WTC11 (cell line): ENCODE measurements at regions not wholly inside any gene's neighbourhood (a gene's known extent, or its start where the extent isn't known, plus 50 kb on each side); places are given as distances from the start of the nearest gene placed in this dataset.

Experiments used
- ETV6 ChIP-seq: sonication (generic); formaldehyde crosslinking; IDR thresholded peaks from 2 replicates; pipeline ENCODE4 v1.8.1; 2022; ENCODE audit warnings: mild to moderate bottlenecking, missing genetic modification reagents
- FOXK1 ChIP-seq: sonication (generic); formaldehyde crosslinking; IDR thresholded peaks from 2 replicates; pipeline ENCODE4 v1.8.0; 2022; ENCODE audit warnings: mild to moderate bottlenecking, moderate library complexity, missing genetic modification reagents
- FOXP1 ChIP-seq: sonication (generic); formaldehyde crosslinking; IDR thresholded peaks from 2 replicates; pipeline ENCODE4 v1.8.0; 2022; ENCODE audit warnings: missing genetic modification reagents, mild to moderate bottlenecking, moderate library complexity, borderline replicate concordance
- GRHL2 ChIP-seq: fragments of 250-450 bp; sonication (Bioruptor Pico); IDR thresholded peaks from 2 replicates; pipeline ENCODE4 v1.8.0; 2022; ENCODE audit warnings: mild to moderate bottlenecking, moderate library complexity; ENCODE audit not compliant: insufficient replicate concordance, severe bottlenecking
- NFYB ChIP-seq: sonication (generic); formaldehyde crosslinking; conservative IDR thresholded peaks from 2 replicates; pipeline ENCODE4 v1.8.0; 2022; ENCODE audit warnings: low read depth, missing genetic modification reagents
- NR3C1 ChIP-seq: sonication (generic); formaldehyde crosslinking; conservative IDR thresholded peaks from 2 replicates; pipeline ENCODE4 v1.8.1; 2023; ENCODE audit warnings: low read depth, mild to moderate bottlenecking, missing genetic modification reagents
- SMAD3 ChIP-seq: sonication (generic); formaldehyde crosslinking; IDR thresholded peaks from 2 replicates; pipeline ENCODE4 v1.8.0; 2022; ENCODE audit warnings: missing genetic modification reagents, mild to moderate bottlenecking, borderline replicate concordance
- ZNF423 ChIP-seq: fragments of 250-450 bp; sonication (Bioruptor Pico); IDR thresholded peaks from 2 replicates; pipeline ENCODE4 v2.1.2; 2022; ENCODE audit warnings: mild to moderate bottlenecking, moderate library complexity
- TF ChIP-seq, protein P1 (sequence below): fragments of 200-600 bp; IDR thresholded peaks from 2 replicates; pipeline ENCODE4 v1.8.0; 2022; ENCODE audit warnings: antibody characterized with exemption
- TF ChIP-seq, protein P2 (sequence below): sonication (generic); formaldehyde crosslinking; IDR thresholded peaks from 2 replicates; pipeline ENCODE4 v1.8.1; 2022; ENCODE audit warnings: mild to moderate bottlenecking, missing genetic modification reagents, moderate library complexity, borderline replicate concordance
- TF ChIP-seq, protein P3 (sequence below): sonication (generic); formaldehyde crosslinking; IDR thresholded peaks from 2 replicates; pipeline ENCODE4 v1.8.1; 2023; ENCODE audit warnings: mild to moderate bottlenecking, missing genetic modification reagents
- TF ChIP-seq, protein P4 (sequence below): sonication (generic); formaldehyde crosslinking; IDR thresholded peaks from 2 replicates; pipeline ENCODE4 v1.8.0; 2022; ENCODE audit warnings: mild to moderate bottlenecking, missing genetic modification reagents
- TF ChIP-seq, protein P5 (sequence below): sonication (generic); formaldehyde crosslinking; IDR thresholded peaks from 2 replicates; pipeline ENCODE4 v1.8.1; 2022; ENCODE audit warnings: low read depth, missing genetic modification reagents, borderline replicate concordance
- TF ChIP-seq, protein P6 (sequence below): sonication (generic); formaldehyde crosslinking; IDR thresholded peaks from 2 replicates; pipeline ENCODE4 v1.8.1; 2023; ENCODE audit warnings: mild to moderate bottlenecking, moderate library complexity, missing genetic modification reagents

DNA sequence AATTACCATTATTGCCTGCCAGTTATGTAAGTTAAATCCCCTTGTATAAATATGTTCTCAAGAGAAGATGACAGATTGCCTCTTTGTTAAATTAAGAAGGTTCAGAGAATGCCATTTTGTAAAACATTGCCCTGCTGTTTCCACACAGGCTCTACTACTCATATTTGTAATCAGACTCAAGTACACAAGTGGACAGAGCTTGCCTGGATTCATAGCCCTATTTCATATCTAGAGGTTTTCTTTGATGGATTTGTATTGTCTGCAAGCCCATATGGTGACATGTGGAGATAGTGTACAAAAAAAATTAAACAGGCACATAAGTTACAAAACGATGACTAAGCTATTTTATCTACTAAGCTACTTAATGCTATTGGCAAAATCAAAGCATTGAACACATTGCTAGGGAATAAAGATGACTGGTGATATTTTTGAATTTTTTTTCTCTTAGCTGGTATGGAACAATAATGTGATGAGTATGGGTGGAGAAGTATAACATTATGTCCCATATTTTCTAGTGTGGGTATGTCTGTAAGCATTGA, 1286.6 kb upstream of the ALCAM start:
- TF ChIP-seq NFYB: no peak
- TF ChIP-seq, protein P1, sequence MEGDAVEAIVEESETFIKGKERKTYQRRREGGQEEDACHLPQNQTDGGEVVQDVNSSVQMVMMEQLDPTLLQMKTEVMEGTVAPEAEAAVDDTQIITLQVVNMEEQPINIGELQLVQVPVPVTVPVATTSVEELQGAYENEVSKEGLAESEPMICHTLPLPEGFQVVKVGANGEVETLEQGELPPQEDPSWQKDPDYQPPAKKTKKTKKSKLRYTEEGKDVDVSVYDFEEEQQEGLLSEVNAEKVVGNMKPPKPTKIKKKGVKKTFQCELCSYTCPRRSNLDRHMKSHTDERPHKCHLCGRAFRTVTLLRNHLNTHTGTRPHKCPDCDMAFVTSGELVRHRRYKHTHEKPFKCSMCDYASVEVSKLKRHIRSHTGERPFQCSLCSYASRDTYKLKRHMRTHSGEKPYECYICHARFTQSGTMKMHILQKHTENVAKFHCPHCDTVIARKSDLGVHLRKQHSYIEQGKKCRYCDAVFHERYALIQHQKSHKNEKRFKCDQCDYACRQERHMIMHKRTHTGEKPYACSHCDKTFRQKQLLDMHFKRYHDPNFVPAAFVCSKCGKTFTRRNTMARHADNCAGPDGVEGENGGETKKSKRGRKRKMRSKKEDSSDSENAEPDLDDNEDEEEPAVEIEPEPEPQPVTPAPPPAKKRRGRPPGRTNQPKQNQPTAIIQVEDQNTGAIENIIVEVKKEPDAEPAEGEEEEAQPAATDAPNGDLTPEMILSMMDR: no peak
- TF ChIP-seq, protein P2, sequence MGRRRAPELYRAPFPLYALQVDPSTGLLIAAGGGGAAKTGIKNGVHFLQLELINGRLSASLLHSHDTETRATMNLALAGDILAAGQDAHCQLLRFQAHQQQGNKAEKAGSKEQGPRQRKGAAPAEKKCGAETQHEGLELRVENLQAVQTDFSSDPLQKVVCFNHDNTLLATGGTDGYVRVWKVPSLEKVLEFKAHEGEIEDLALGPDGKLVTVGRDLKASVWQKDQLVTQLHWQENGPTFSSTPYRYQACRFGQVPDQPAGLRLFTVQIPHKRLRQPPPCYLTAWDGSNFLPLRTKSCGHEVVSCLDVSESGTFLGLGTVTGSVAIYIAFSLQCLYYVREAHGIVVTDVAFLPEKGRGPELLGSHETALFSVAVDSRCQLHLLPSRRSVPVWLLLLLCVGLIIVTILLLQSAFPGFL: no peak
- no peak for TF ChIP-seq FOXP1 (CRISPR knock-in tag)
- TF ChIP-seq, protein P3, sequence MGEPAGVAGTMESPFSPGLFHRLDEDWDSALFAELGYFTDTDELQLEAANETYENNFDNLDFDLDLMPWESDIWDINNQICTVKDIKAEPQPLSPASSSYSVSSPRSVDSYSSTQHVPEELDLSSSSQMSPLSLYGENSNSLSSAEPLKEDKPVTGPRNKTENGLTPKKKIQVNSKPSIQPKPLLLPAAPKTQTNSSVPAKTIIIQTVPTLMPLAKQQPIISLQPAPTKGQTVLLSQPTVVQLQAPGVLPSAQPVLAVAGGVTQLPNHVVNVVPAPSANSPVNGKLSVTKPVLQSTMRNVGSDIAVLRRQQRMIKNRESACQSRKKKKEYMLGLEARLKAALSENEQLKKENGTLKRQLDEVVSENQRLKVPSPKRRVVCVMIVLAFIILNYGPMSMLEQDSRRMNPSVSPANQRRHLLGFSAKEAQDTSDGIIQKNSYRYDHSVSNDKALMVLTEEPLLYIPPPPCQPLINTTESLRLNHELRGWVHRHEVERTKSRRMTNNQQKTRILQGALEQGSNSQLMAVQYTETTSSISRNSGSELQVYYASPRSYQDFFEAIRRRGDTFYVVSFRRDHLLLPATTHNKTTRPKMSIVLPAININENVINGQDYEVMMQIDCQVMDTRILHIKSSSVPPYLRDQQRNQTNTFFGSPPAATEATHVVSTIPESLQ: no peak
- TF ChIP-seq ZNF423 (CRISPR knock-in tag): no peak
- TF ChIP-seq, protein P4, sequence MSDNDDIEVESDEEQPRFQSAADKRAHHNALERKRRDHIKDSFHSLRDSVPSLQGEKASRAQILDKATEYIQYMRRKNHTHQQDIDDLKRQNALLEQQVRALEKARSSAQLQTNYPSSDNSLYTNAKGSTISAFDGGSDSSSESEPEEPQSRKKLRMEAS (CRISPR knock-in tag): no peak
- TF ChIP-seq GRHL2 (CRISPR knock-in tag): no peak
- TF ChIP-seq ETV6 (CRISPR knock-in tag): no peak
- no peak for TF ChIP-seq NR3C1 (CRISPR knock-in tag)
- TF ChIP-seq, protein P5, sequence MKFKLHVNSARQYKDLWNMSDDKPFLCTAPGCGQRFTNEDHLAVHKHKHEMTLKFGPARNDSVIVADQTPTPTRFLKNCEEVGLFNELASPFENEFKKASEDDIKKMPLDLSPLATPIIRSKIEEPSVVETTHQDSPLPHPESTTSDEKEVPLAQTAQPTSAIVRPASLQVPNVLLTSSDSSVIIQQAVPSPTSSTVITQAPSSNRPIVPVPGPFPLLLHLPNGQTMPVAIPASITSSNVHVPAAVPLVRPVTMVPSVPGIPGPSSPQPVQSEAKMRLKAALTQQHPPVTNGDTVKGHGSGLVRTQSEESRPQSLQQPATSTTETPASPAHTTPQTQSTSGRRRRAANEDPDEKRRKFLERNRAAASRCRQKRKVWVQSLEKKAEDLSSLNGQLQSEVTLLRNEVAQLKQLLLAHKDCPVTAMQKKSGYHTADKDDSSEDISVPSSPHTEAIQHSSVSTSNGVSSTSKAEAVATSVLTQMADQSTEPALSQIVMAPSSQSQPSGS (CRISPR knock-in tag): no peak
- TF ChIP-seq, protein P6, sequence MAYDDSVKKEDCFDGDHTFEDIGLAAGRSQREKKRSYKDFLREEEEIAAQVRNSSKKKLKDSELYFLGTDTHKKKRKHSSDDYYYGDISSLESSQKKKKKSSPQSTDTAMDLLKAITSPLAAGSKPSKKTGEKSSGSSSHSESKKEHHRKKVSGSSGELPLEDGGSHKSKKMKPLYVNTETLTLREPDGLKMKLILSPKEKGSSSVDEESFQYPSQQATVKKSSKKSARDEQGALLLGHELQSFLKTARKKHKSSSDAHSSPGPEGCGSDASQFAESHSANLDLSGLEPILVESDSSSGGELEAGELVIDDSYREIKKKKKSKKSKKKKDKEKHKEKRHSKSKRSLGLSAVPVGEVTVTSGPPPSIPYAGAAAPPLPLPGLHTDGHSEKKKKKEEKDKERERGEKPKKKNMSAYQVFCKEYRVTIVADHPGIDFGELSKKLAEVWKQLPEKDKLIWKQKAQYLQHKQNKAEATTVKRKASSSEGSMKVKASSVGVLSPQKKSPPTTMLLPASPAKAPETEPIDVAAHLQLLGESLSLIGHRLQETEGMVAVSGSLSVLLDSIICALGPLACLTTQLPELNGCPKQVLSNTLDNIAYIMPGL (CRISPR knock-in tag): no peak
- TF ChIP-seq SMAD3 (CRISPR knock-in tag): no peak
- no peak for TF ChIP-seq FOXK1 (CRISPR knock-in tag)
